ENCODE measurements at regions not wholly inside any gene's neighbourhood (a gene's known extent, or its start where the extent isn't known, plus 50 kb on each side); places are given as distances from the start of the nearest gene placed in this dataset.

GRCh38 chr4:104418286-104418685 lies 76.4 kb downstream of the CXXC4 start:
- no peak for DNase-seq (ENCODE audit: low spot score)

- no peak for DNase-seq (ENCODE audit: low spot score)
Measured at GRCh38 chr4:104417357-104417882, 77.3 kb downstream of the CXXC4 start.

- DNase-seq (ENCODE audit: low spot score) = no peak
Measured at GRCh38 chr4:104416725-104417356, 77.9 kb downstream of the CXXC4 start.

- DNase-seq (ENCODE audit: low spot score) = no peak
Measured at GRCh38 chr4:104413487-104413886, 81.2 kb downstream of the CXXC4 start.

- DNase-seq (ENCODE audit: low spot score) = no peak
Measured at GRCh38 chr4:104412344-104412743, 82.3 kb downstream of the CXXC4 start.

GRCh38 chr4:104411502-104411901 lies 83.2 kb downstream of the CXXC4 start:
- no peak for DNase-seq (ENCODE audit: low spot score)

- DNase-seq (ENCODE audit: low spot score) = no peak
Measured at GRCh38 chr4:104408878-104409277, 85.8 kb downstream of the CXXC4 start.

GRCh38 chr4:104404361-104404760 lies 90.3 kb downstream of the CXXC4 start:
- DNase-seq (ENCODE audit: low spot score) = no peak

- no peak for DNase-seq (ENCODE audit: low spot score)
Measured at GRCh38 chr4:104395168-104395614, 99.5 kb downstream of the CXXC4 start.

- no peak for DNase-seq (ENCODE audit: low spot score)
Measured at GRCh38 chr4:104394406-104395167, 100.1 kb downstream of the CXXC4 start.

- DNase-seq (ENCODE audit: low spot score) = no peak
Measured at GRCh38 chr4:104393655-104394324, 100.9 kb downstream of the CXXC4 start.

- DNase-seq (ENCODE audit: low spot score) = no peak
Measured at GRCh38 chr4:104385713-104386112, 109.0 kb downstream of the CXXC4 start.

GRCh38 chr4:104382961-104383360 lies 111.7 kb downstream of the CXXC4 start:
- no peak for DNase-seq (ENCODE audit: low spot score)

- no peak for DNase-seq (ENCODE audit: low spot score)
Measured at GRCh38 chr4:104381729-104382128, 113.0 kb downstream of the CXXC4 start.

GRCh38 chr4:104365618-104366017 lies 129.1 kb downstream of the CXXC4 start:
- no peak for DNase-seq (ENCODE audit: low spot score)

GRCh38 chr4:104353481-104353880 lies 141.2 kb downstream of the CXXC4 start:
- DNase-seq (ENCODE audit: low spot score) = no peak

- DNase-seq (ENCODE audit: low spot score) = no peak
Measured at GRCh38 chr4:104352211-104352610, 142.5 kb downstream of the CXXC4 start.

- DNase-seq (ENCODE audit: low spot score) = no peak
Measured at GRCh38 chr4:104351706-104352105, 143.0 kb downstream of the CXXC4 start.

GRCh38 chr4:104345598-104346242 lies 149.0 kb downstream of the CXXC4 start:
- DNase-seq (ENCODE audit: low spot score) = no peak

- DNase-seq (ENCODE audit: low spot score) = no peak
Measured at GRCh38 chr4:104344342-104344980, 150.2 kb downstream of the CXXC4 start.

- no peak for DNase-seq (ENCODE audit: low spot score)
Measured at GRCh38 chr4:104334410-104334809, 160.3 kb downstream of the CXXC4 start.
